SK-N-SH treated with all-trans-retinoic acid at 6 μM for 48 hours (cell line): ENCODE measurements at regions not wholly inside any gene's neighbourhood (a gene's known extent, or its start where the extent isn't known, plus 50 kb on each side); places are given as distances from the start of the nearest gene placed in this dataset.
A peak's percentile ranks its signal among the peaks of the same experiment; 100 is the strongest.

Source experiments
- ATAC-seq: fragments of 200-7000 bp; cut with Tn5 transposase; 3 replicates; pipeline ENCODE4 v1.9.1; 2020; ENCODE audit warnings: mild to moderate bottlenecking, moderate library complexity
- ARNTL ChIP-seq: fragments of 450-650 bp; formaldehyde crosslinking; IDR thresholded peaks from 2 replicates; pipeline ENCODE4 v1.5.0; 2020; ENCODE audit warnings: low read depth, mild to moderate bottlenecking, moderate library complexity, borderline replicate concordance
- CSDC2 ChIP-seq: fragments of 250-450 bp; sonication (Bioruptor Pico); IDR thresholded peaks from 2 replicates; pipeline ENCODE4 v1.5.0; 2020; ENCODE audit warnings: mild to moderate bottlenecking, moderate library complexity
- GLIS3 ChIP-seq: fragments of 250-450 bp; sonication (Bioruptor Pico); IDR thresholded peaks from 2 replicates; pipeline ENCODE4 v1.5.0; 2020; ENCODE audit warnings: mild to moderate bottlenecking, moderate library complexity
- ISL1 ChIP-seq: fragments of 250-450 bp; sonication (Bioruptor Pico); IDR thresholded peaks from 2 replicates; pipeline ENCODE4 v2.1.2; 2022; ENCODE audit warnings: mild to moderate bottlenecking, moderate library complexity
- PPARA ChIP-seq: fragments of 250-450 bp; sonication (Bioruptor Pico); IDR thresholded peaks from 2 replicates; pipeline ENCODE4 v1.5.0; 2020; ENCODE audit warnings: mild to moderate bottlenecking, borderline replicate concordance
- SNAI2 ChIP-seq: fragments of 250-450 bp; sonication (Bioruptor Pico); IDR thresholded peaks from 2 replicates; pipeline ENCODE4 v1.5.0; 2020; ENCODE audit warnings: mild to moderate bottlenecking, moderate library complexity
- TCF4 ChIP-seq: fragments of 250-450 bp; sonication (Bioruptor Pico); IDR thresholded peaks from 2 replicates; pipeline ENCODE4 v1.8.0; 2021; ENCODE audit warnings: mild to moderate bottlenecking, moderate library complexity, borderline replicate concordance
- TOX ChIP-seq: fragments of 250-450 bp; sonication (Bioruptor Pico); IDR thresholded peaks from 2 replicates; pipeline ENCODE4 v1.8.0; 2021; ENCODE audit warnings: mild to moderate bottlenecking, moderate library complexity, borderline replicate concordance
- ZC3H10 ChIP-seq: fragments of 250-450 bp; sonication (Bioruptor Pico); IDR thresholded peaks from 2 replicates; pipeline ENCODE4 v1.5.1; 2021; ENCODE audit warnings: mild to moderate bottlenecking, moderate library complexity
- ZNF70 ChIP-seq: fragments of 450-650 bp; formaldehyde crosslinking; IDR thresholded peaks from 2 replicates; pipeline ENCODE4 v1.5.0; 2020; ENCODE audit warnings: mild to moderate bottlenecking, moderate library complexity
- ZNF8 ChIP-seq: fragments of 450-650 bp; formaldehyde crosslinking; IDR thresholded peaks from 2 replicates; pipeline ENCODE4 v1.5.0; 2020; ENCODE audit warnings: mild to moderate bottlenecking, moderate library complexity
- TF ChIP-seq, protein P1 (sequence below): fragments of 250-450 bp; sonication (Bioruptor Pico); IDR thresholded peaks from 2 replicates; pipeline ENCODE4 v1.5.0; 2020; ENCODE audit warnings: mild to moderate bottlenecking, moderate library complexity
- TF ChIP-seq, protein P2 (sequence below): fragments of 250-450 bp; sonication (Bioruptor Pico); IDR thresholded peaks from 2 replicates; pipeline ENCODE4 v1.5.1; 2020; ENCODE audit warnings: low read depth, mild to moderate bottlenecking, moderate library complexity
- TF ChIP-seq, protein P3 (sequence below): fragments of 250-450 bp; sonication (Bioruptor Pico); IDR thresholded peaks from 2 replicates; pipeline ENCODE4 v1.8.0; 2021; ENCODE audit warnings: low read depth, mild to moderate bottlenecking, moderate library complexity, borderline replicate concordance

DNA sequence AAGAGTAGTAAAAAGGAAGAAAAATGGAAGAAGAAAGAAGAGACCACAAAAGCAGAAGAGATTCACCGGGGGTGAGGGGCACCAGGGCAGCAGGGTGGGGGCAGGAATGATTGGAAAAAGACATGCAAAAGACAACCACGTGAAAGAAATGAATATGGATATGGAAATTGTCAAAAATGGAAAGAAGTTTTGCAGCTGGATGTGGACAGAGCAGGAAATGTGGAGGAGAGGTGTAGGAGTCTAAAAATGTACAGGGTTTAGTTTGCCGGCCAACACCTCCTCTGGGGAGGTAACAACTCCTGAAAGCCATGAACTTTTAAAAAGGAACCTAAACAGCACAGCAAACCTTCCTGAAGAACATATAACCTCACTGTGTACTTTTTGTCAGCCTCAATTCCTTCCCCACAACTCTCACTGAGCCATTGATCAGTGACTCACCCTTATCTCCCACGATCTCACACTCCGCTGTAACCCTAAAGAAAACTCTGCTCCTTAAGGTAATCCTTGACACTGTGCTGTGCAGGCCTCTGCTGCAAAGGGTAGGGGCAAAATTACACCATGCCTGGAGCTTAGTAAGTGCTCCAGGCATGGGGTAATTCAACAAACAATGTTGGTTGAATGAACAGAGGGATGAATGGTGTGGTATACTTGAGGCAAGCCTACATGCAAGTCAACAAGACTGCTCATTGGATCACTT lies 100.2 kb upstream of the BOC start:
- TF ChIP-seq ZNF70 (no peak), ZNF8 (CRISPR knock-in tag) (no peak), PPARA (CRISPR knock-in tag) (no peak), SNAI2 (CRISPR knock-in tag) (no peak), TCF4 (CRISPR knock-in tag) (no peak)
- TF ChIP-seq, protein P1, sequence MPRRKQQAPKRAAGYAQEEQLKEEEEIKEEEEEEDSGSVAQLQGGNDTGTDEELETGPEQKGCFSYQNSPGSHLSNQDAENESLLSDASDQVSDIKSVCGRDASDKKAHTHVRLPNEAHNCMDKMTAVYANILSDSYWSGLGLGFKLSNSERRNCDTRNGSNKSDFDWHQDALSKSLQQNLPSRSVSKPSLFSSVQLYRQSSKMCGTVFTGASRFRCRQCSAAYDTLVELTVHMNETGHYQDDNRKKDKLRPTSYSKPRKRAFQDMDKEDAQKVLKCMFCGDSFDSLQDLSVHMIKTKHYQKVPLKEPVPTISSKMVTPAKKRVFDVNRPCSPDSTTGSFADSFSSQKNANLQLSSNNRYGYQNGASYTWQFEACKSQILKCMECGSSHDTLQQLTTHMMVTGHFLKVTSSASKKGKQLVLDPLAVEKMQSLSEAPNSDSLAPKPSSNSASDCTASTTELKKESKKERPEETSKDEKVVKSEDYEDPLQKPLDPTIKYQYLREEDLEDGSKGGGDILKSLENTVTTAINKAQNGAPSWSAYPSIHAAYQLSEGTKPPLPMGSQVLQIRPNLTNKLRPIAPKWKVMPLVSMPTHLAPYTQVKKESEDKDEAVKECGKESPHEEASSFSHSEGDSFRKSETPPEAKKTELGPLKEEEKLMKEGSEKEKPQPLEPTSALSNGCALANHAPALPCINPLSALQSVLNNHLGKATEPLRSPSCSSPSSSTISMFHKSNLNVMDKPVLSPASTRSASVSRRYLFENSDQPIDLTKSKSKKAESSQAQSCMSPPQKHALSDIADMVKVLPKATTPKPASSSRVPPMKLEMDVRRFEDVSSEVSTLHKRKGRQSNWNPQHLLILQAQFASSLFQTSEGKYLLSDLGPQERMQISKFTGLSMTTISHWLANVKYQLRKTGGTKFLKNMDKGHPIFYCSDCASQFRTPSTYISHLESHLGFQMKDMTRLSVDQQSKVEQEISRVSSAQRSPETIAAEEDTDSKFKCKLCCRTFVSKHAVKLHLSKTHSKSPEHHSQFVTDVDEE, result no peak
- TF ChIP-seq, protein P2, sequence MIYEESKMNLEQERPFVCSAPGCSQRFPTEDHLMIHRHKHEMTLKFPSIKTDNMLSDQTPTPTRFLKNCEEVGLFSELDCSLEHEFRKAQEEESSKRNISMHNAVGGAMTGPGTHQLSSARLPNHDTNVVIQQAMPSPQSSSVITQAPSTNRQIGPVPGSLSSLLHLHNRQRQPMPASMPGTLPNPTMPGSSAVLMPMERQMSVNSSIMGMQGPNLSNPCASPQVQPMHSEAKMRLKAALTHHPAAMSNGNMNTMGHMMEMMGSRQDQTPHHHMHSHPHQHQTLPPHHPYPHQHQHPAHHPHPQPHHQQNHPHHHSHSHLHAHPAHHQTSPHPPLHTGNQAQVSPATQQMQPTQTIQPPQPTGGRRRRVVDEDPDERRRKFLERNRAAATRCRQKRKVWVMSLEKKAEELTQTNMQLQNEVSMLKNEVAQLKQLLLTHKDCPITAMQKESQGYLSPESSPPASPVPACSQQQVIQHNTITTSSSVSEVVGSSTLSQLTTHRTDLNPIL (CRISPR knock-in tag), result no peak
- TF ChIP-seq, protein P3, sequence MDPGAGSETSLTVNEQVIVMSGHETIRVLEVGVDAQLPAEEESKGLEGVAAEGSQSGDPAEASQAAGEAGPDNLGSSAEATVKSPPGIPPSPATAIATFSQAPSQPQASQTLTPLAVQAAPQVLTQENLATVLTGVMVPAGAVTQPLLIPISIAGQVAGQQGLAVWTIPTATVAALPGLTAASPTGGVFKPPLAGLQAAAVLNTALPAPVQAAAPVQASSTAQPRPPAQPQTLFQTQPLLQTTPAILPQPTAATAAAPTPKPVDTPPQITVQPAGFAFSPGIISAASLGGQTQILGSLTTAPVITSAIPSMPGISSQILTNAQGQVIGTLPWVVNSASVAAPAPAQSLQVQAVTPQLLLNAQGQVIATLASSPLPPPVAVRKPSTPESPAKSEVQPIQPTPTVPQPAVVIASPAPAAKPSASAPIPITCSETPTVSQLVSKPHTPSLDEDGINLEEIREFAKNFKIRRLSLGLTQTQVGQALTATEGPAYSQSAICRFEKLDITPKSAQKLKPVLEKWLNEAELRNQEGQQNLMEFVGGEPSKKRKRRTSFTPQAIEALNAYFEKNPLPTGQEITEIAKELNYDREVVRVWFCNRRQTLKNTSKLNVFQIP (CRISPR knock-in tag), result no peak
- ATAC-seq, result peak; percentile 60

DNA sequence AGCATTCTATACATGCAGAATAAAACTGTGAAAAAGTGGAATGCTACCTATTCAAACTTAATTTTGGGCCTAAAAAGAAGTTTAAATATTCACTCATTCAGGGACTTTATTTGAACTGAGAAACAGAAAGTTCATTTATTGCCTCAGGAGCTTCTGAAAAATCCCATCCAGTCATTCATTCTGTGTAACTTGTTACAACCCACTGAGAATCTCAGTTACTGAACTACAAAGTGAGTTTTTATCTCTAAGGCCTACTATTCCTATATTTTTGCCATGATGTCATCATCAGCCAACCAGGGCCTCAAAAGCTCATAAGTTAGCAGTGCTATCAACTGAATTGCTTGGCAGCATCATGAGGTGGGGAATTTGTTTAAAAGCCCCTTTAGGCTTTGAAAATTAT lies 98.0 kb upstream of the BOC start:
- TF ChIP-seq ZC3H10 (CRISPR knock-in tag) (no peak), GLIS3 (no peak), ISL1 (no peak), PPARA (CRISPR knock-in tag) (no peak), ARNTL (CRISPR knock-in tag) (no peak), SNAI2 (CRISPR knock-in tag) (no peak), CSDC2 (CRISPR knock-in tag) (no peak)
- TF ChIP-seq, protein P1, result no peak
- ATAC-seq, result no peak

DNA sequence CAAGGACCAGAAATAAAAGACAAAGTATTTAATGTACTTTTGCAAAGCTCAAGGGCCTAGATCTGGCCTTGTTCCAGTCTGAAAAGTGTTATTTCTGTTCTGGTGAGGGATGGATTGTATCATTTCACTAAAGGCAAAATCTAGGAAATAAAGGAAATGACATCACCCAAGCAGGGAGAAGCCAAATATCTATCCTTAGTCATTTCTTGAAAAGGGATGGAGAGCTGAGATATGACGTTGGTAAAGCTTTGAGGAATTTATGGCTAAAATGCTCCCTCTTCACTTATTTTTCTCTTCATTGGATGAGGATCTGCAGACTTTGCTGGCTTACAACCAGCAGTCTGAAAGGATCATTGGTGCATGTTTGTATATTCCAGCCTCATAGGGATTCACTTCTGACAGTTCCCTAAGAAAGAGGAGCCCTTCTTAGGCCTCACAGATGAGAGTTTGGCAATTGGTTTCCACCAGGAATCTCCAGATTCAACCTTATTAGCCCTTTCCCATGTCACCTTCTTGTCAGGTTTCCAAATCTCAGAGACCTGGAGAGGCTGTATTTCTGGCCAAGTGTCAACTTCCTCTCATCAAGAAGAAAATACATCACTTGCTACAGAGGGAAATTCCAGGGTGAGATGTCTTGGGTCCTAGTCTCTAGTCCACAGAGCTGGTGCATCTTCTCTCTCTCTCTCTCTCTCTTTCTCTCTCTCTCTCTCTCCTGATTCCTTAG lies 93.7 kb upstream of the BOC start:
- peak; percentile 90 for ATAC-seq
- TF ChIP-seq TOX (CRISPR knock-in tag) (peak; percentile 21; the same call in 1 of the 2 replicates), ISL1 (peak; percentile 32; the same call in 1 of the 2 replicates)
- TF ChIP-seq, protein P1, result no peak
